Right lobe of liver (tissue), 4 donors: ENCODE measurements at regions not wholly inside any gene's neighbourhood (a gene's known extent, or its start where the extent isn't known, plus 50 kb on each side); places are given as distances from the start of the nearest gene placed in this dataset.

Experiments
- POLR2A ChIP-seq: fragments of 450-650 bp; IDR thresholded peaks from one replicate; pipeline ENCODE4 v1.6.1; 2017; ENCODE audit warnings: antibody characterized with exemption, mild to moderate bottlenecking
- TF ChIP-seq, protein P1 (sequence below), 4 donors: fragments of 200-600 bp in 3 of 4; fragments of 450-650 bp in 1 of 4; IDR thresholded peaks; one replicate each; pipeline versions ENCODE4 v1.5.1 to v1.8.0; 2016 to 2022; ENCODE audit warnings: antibody characterized with exemption in 4 of 4, mild to moderate bottlenecking in 2 of 4
- donor health status: DM: no; HTN: no; CAD: no.
- donor health status: DM: no; HTN: no; CAD: no.
- donor health status: DM: no; HTN: yes; CAD: no.

- TF ChIP-seq, protein P1, sequence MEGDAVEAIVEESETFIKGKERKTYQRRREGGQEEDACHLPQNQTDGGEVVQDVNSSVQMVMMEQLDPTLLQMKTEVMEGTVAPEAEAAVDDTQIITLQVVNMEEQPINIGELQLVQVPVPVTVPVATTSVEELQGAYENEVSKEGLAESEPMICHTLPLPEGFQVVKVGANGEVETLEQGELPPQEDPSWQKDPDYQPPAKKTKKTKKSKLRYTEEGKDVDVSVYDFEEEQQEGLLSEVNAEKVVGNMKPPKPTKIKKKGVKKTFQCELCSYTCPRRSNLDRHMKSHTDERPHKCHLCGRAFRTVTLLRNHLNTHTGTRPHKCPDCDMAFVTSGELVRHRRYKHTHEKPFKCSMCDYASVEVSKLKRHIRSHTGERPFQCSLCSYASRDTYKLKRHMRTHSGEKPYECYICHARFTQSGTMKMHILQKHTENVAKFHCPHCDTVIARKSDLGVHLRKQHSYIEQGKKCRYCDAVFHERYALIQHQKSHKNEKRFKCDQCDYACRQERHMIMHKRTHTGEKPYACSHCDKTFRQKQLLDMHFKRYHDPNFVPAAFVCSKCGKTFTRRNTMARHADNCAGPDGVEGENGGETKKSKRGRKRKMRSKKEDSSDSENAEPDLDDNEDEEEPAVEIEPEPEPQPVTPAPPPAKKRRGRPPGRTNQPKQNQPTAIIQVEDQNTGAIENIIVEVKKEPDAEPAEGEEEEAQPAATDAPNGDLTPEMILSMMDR (IDR thresholded peaks at IDR 0.05), result no peak
- no peak for TF ChIP-seq POLR2A
These were observed 816.3 kb downstream of the DHX35 start for GRCh38 chr20:39778431-39778830.
